Stimulated activated CD8-positive, alpha-beta memory T cell treated with anti-CD3 and anti-CD28 coated beads, Interleukin-12 subunit alpha, Interleukin-12 subunit beta, amount 100 ng/mL, for 4 hours (primary cell): ENCODE measurements at regions not wholly inside any gene's neighbourhood (a gene's known extent, or its start where the extent isn't known, plus 50 kb on each side); places are given as distances from the start of the nearest gene placed in this dataset.
"Not testable (repeated sequence)": the region's sequence is repeated elsewhere in the genome, so short reads cannot be mapped to it uniquely, and the experiment has no call there.

Experiments used
- DNase-seq: peaks from one replicate; pipeline ENCODE4 v3.0.0-alpha.2; 2020; ENCODE audit warnings: low read depth

- DNase-seq, result not testable (repeated sequence)
Measured at GRCh38 chr15:98088307-98088945, 127.9 kb downstream of the ARRDC4 start.

DNA sequence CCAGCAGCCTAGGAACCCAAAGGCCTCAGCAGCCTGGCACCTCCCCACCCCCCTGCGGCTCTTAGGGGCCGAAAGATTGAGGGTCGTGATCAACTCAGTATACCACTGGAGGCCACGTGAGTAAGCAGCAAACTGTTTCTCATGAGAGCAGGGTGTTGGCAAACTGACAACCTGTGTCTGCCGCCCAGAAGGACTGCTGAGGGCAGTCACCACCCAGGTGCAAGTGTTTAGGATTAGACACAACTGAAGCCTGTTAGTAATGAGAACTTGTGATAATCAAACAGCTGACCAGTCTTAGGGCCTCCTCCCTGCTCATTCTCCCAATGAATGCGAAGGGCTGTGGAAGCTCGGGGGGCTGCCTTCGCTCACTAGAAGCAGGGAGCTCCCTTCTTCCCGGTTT is 128.8 kb downstream of the ARRDC4 start:
- not testable (repeated sequence) for DNase-seq

DNA sequence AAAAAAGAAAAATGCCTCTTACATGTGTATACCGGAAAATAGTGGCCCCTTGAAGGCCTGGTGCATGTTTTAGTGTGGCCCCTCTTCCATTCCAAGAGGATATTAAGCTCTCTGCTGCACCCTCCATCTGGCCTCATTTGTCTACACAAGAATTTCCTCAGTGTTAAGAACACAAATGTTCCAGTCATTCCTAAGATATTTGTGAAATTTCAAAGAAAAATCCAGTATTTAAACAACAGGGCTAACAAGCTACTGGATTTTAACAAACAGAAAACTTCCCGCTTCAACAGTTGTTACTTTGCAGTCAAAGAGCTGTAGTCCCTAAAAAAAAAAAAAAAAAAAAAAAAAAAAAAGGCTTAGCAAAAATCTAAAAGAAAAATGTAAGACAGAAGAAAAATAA is 137.5 kb downstream of the ARRDC4 start:
- not testable (repeated sequence) for DNase-seq

GRCh38 chr15:98100606-98101005 is 140.1 kb downstream of the ARRDC4 start:
- not testable (repeated sequence) for DNase-seq

GRCh38 chr15:98103570-98103969 is 143.1 kb downstream of the ARRDC4 start:
- no peak for DNase-seq

DNA sequence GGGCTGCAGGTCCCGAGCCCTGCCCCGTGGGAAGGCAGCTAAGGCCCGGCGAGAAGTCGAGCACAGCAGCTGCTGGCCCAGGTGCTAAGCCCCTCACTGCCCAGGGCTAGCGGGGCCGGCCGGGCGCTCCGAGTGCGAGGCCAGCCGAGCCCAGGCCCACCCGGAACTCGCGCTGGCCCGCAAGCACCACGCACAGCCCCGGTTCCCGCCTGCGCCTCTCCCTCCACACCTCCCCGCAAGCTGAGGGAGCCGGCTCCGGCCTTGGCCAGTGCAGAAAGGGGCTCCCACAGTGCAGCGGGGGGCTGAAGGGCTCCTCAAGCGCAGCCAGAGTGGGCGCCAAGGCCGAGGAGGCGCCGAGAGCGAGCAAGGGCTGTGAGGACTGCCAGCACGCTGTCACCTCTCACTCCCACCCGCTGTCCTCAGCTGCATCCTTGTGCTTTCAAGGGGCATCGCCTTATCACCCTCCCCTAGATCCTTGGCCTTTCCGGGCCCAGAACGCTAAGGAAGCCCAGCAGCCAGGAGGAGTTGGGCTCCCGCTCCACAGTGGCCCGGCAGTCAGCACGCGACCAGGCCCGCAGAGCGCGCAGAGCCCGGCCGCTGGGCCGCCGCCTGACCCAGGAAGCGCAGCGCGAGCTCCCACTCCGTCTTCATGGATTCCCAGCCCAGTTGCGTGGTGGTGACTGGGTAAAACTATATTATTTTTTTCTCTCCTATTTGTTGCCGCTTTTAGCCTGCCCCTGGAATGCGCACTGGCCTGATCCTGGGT is 144.1 kb downstream of the ARRDC4 start:
- DNase-seq, result not testable (repeated sequence)

- not testable (repeated sequence) for DNase-seq
Measured at GRCh38 chr15:98106615-98107194, 146.2 kb downstream of the ARRDC4 start.

- no peak for DNase-seq
Measured at GRCh38 chr15:98111806-98112205, 151.3 kb downstream of the ARRDC4 start.

GRCh38 chr15:98113327-98113726 is 152.8 kb downstream of the ARRDC4 start:
- DNase-seq, result no peak

GRCh38 chr15:98120561-98120960 is 160.1 kb downstream of the ARRDC4 start:
- DNase-seq, result no peak

- DNase-seq, result no peak
Measured at GRCh38 chr15:98121536-98121935, 161.0 kb downstream of the ARRDC4 start.

DNA sequence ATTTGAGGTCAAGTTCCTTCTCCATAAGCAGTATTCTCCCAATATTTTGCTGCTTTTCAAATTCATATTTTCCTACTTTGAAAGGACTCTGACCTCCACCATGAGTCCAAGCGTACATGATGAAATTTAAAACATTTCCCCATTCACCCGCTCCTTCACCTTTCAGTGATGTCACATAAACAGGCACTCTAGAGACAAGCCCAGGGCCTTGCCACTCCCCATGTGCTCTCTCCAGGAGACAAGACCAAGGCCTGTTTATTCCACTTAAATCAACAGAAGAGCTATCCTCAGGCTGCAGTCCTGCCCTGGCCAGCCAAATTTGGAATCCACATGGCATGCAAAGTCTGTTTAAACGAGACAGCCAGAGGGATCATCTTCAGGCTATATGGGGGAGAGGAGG is 161.5 kb downstream of the ARRDC4 start:
- no peak for DNase-seq

DNA sequence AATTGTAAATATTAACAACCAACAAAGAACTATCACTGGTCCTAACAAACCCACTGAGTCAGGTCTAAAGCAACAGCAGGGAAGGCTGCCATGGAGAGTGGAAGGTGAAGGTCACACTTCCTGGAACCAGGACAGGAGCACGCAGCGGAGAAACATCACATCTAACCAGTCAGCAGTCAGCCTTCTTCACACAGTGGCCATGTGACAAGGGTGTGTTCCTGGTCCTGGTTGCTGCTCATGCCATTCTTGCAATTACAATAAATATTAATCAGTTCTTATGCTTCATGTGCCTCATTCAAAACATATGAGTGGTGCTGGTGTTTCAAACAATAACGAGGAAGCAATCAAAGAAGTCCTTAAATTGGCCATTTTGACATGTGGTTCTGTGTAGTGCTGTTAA is 162.8 kb downstream of the ARRDC4 start:
- no peak for DNase-seq

- no peak for DNase-seq
Measured at GRCh38 chr15:98123834-98124233, 163.3 kb downstream of the ARRDC4 start.

- DNase-seq, result no peak
Measured at GRCh38 chr15:98124581-98124980, 164.1 kb downstream of the ARRDC4 start.

DNA sequence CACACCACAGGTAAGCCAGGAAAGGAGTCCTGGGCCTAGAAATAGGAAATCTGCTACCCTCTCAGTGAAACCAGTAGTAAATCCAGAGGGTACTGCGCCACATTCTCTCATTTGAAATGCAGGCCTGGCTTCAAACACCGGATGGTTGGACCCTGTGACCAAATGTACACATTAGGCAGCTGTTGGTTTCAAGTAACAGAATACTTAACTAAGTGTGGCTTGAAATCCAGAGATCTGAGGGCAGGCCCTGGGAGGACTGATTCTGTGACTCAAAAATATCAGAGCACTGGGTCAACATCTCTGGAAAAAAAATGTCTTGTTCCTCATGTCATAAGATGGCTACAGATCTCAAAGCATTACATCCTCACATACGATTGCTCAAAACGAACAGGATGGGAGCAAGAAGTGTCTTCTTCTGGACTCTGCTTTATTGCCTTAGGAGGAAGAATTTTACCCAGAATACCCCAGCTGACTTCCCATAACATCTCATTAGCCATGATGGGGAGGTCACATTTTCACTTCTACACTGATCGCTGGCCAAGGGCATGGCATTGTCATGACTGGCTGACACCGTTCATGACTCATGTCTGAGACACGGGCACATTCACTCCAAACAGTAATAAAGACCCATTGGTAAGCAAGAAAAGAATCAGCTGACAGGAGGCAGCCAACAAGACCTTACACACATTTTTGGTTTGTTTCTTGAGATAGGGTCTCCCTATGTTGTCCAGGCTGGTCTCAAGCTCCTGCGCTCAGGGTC is 166.0 kb downstream of the ARRDC4 start:
- DNase-seq, result no peak

DNA sequence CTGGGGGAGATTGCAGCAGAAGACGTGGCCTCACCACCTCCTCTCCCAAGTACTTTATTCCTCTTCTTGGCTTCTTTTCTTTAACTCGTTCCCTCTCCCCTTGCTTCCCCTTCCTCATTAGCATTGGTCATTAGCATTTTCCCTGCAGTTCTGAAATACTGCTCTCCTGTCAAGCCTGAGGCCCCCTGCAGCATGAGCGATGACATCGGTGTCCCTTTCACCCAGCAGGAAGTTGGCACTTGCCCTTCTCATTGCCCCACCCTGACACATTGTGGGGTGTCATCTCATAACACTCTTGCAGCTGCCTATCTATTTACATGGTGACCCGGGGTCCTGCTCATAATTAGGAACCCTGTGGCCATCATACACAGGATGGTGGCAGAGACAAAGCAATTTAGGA is 167.1 kb downstream of the ARRDC4 start:
- no peak for DNase-seq

- DNase-seq, result no peak
Measured at GRCh38 chr15:98131924-98132323, 171.4 kb downstream of the ARRDC4 start.

DNA sequence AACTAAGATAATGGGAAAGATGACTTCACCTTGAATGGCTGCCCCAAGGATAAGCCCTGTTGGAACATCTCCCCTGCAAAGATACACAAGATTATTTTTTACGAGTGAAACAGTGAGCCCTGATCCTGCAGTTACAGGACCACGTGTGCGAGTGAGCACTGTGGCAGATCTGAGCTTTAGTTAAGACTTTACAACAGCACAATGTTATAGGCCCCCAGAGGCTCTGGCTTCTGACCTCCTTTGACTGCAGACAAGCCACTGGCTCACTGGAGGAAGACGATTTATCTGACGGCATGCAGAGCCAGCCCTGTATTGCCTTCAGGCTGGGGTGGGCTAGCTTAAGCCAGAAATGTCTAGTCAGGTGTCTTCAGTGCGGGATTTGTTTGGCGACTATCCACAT is 174.4 kb downstream of the ARRDC4 start:
- DNase-seq, result no peak

DNA sequence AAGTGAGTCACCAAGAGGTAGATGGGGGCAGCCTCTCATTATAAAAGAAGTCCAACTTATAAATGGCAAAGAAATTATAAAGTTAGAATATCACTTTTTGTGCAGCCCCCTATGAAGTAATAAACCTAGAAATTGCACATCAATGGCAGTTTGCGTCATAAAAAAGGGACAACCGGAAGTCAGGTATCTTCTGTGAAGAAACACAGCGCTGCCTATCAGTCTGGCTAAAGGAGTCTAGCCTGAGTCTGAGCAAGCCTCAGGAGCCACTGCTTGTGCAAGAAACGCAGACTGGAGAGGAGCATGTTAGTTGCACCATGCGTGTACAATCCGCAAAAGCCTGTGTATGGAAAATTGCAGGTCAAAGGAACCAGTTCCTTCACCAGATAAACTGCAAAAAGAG is 178.4 kb downstream of the ARRDC4 start:
- no peak for DNase-seq

DNA sequence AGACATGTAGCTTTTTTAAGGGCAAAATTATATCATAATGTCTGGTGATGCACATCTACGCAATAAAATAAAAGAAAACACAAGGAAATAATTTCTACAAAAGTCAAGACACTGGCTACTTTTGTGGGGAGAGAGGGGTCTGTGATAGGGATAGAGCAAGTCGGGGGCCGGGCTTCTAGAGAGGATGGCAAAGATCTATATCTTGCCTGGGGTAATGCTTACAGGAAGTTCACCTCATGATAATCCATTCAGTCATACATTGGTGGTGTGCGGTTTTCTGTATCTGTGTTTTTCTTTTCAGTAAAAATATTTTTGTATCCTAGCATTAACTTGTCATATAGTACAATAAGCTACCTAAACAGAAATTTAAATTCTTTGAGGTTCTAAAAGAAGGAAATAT is 178.8 kb downstream of the ARRDC4 start:
- DNase-seq, result no peak

GRCh38 chr15:98142572-98142971 is 182.1 kb downstream of the ARRDC4 start:
- DNase-seq, result no peak

- no peak for DNase-seq
Measured at GRCh38 chr15:98143116-98143515, 182.6 kb downstream of the ARRDC4 start.
